ENCODE measurements at regions not wholly inside any gene's neighbourhood (a gene's known extent, or its start where the extent isn't known, plus 50 kb on each side); places are given as distances from the start of the nearest gene placed in this dataset.
A peak's percentile ranks its signal among the peaks of the same experiment; 100 is the strongest.
"Not testable (repeated sequence)": the region's sequence is repeated elsewhere in the genome, so short reads cannot be mapped to it uniquely, and the experiment has no call there.

DNA sequence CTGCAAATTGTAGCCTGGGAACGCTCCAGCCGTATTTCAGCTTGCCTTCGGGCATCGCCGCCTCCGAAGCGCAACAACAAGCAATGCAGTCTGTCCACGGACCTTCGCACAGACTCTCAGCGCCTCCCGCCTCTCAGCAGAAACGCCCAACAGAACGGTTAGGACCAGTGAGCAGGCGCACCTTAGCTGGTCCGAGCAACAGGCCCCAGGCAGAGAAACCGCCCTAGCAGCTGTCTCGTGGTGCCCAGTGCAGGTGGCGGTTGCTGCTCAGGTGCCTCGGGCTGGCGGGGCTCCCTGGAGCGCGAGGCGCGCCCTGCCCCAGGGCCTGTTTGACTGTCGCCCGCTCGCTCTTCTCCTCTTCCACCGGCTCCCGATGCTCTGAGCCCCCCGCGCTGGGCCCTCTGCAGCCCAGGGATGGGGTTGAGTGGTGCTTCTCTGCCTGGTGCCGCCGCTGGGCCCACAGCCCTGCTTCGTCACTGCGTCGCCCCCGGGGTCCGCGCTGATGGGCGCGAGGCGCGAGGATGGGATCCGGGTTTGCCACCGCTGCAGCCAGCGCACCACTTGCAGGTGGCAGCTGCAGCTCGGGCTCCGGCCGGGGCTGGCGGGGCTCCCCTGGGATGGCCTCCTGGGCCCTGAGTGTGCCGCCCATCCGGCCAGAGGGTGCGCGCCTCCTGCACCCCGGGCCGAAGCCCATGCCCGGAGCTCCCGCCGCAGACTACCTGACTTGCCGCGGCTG is 268.4 kb upstream of the FRG2C start:
- intact Hi-C loops (cut with DNase I) = no loop called here
- ATAC-seq = no peak
- no peak overlapping the region for H3K27ac ChIP-seq
- H3K27me3 ChIP-seq = no peaks in the 10 kb centered on the region
- no peak for DNase-seq
- H3K9me3 ChIP-seq = no peaks in the 10 kb centered on the region
- TF ChIP-seq POLR2A (IDR thresholded peaks at IDR 0.05) = no peak
- TF ChIP-seq, protein P1, sequence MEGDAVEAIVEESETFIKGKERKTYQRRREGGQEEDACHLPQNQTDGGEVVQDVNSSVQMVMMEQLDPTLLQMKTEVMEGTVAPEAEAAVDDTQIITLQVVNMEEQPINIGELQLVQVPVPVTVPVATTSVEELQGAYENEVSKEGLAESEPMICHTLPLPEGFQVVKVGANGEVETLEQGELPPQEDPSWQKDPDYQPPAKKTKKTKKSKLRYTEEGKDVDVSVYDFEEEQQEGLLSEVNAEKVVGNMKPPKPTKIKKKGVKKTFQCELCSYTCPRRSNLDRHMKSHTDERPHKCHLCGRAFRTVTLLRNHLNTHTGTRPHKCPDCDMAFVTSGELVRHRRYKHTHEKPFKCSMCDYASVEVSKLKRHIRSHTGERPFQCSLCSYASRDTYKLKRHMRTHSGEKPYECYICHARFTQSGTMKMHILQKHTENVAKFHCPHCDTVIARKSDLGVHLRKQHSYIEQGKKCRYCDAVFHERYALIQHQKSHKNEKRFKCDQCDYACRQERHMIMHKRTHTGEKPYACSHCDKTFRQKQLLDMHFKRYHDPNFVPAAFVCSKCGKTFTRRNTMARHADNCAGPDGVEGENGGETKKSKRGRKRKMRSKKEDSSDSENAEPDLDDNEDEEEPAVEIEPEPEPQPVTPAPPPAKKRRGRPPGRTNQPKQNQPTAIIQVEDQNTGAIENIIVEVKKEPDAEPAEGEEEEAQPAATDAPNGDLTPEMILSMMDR (IDR thresholded peaks at IDR 0.05) = no peak
- peak overlapping the region in 1 of 3 donors; percentile 10 for H3K4me3 ChIP-seq
- WGBS (ENCODE audit: insufficient coverage, low coverage, low lambda C conversion rate, missing lambda C conversion rate) = 53% methylated on average over 4 of the region's 61 CpGs
- H3K36me3 ChIP-seq = no peaks in the 10 kb centered on the region
- no peaks in the 10 kb centered on the region for H3K4me1 ChIP-seq

DNA sequence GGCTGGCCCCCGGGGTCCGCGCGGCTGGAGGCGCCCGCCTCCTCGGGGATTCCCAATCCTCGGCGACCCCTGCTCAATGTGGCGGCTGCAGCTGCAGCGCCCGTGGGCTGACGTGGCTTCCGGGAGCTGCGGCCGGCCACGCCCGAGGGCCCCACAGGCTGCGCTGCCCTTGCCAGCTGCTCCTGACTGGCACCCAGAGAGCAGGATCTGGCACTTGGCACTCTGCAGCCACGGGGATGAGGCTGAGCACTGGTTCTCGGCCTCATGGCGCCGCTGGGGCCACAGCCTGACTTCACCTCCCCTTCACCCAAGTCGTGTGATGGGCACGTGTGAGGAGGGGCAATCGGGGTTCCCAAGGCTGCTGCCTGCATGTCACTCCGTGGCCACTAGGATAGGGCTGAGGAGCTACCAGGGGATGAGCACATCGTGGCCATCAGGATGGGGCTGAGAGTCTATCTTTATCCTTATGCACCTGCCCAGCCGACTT is 267.8 kb upstream of the FRG2C start:
- no peaks in the 10 kb centered on the region for H3K9me3 ChIP-seq
- no peaks in the 10 kb centered on the region for H3K36me3 ChIP-seq
- intact Hi-C loops (cut with DNase I) = no loop called here
- no peak for DNase-seq
- no peak overlapping the region for H3K27ac ChIP-seq
- WGBS (ENCODE audit: insufficient coverage, low coverage, low lambda C conversion rate, missing lambda C conversion rate) = no CpG with 5 or more reads among the region's 29 CpGs
- TF ChIP-seq, protein P1 (IDR thresholded peaks at IDR 0.05) = no peak
- TF ChIP-seq POLR2A (IDR thresholded peaks at IDR 0.05) = no peak
- no peaks in the 10 kb centered on the region for H3K27me3 ChIP-seq
- H3K4me1 ChIP-seq = no peaks in the 10 kb centered on the region
- H3K4me3 ChIP-seq = peak overlapping the region in 1 of 3 donors; percentile 10
- no peak for ATAC-seq

DNA sequence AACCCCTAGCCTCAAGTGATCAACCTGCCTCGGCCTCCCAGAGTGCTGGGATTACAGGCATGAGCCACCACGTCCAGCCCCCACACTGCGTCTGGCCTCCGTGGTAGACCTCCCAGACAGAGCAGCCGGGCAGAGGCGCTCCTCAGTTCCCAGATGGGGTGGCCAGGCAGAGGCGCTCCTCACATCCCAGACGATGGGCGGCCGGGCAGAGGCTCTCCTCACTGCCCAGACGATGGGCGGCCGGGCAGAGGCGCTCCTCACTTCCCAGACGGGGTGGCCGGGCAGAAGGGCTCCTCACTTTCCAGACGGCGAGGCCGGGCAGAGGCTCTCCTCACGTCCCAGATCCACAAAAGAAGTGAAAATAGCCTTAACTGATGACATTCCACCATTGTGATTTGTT is 266.6 kb upstream of the FRG2C start:
- 42% methylated on average over 2 of the region's 20 CpGs for WGBS (ENCODE audit: insufficient coverage, low coverage, low lambda C conversion rate, missing lambda C conversion rate)
- H3K4me3 ChIP-seq; H3K4me1 ChIP-seq; H3K36me3 ChIP-seq; H3K27me3 ChIP-seq; intact Hi-C loops (cut with DNase I); ATAC-seq; H3K27ac ChIP-seq; DNase-seq; H3K9me3 ChIP-seq: not testable (repeated sequence)

DNA sequence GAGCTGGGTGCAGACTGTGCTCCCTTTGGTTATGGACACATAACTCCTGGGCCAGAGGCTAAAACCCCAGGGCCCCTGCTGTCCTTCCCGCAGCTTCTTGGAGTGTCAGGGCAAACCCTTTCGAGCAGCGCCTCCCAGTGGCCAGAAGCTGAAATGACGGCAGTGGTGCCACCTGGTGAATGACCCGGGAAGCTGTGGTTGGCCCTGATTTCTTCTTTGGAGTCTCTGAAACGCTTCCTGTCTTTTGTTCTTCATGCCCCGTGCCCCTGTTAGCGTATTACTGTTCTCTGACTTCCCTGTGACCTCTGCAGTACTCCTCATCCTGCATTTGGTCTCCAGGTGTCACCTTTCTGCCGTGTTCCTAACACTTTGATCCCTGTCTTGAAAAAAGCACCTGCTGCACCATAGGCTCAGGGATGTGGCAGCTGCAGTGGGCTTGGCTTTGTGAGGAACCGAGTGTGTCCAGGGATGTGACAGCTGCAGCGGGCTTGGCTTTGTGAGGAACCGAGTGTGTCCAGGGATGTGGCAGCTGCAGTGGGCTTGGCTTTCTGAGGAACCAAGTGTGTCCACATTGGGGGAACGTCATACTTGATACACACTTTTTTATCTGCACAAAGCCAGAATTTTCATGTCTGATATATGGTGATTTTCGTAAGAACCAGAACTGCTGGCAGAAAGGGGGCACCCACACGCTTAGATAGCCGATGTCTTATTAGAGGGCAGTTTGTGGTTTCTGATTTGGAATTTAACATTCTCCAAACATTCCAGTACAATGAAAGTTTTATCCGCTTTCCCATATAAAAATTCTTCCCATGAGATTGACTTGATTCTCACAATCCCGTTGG is 241.8 kb upstream of the FRG2C start:
- DNase-seq; H3K4me1 ChIP-seq; intact Hi-C loops (cut with DNase I); ATAC-seq; H3K27ac ChIP-seq; H3K27me3 ChIP-seq; H3K36me3 ChIP-seq; H3K4me3 ChIP-seq; H3K9me3 ChIP-seq: not testable (repeated sequence)
- 63% methylated on average over 15 of the region's 18 CpGs for WGBS (ENCODE audit: insufficient coverage, low coverage, low lambda C conversion rate, missing lambda C conversion rate)
- TF ChIP-seq, protein P1 (IDR thresholded peaks at IDR 0.05) = peak; percentile 55 to 66 (median 59)

DNA sequence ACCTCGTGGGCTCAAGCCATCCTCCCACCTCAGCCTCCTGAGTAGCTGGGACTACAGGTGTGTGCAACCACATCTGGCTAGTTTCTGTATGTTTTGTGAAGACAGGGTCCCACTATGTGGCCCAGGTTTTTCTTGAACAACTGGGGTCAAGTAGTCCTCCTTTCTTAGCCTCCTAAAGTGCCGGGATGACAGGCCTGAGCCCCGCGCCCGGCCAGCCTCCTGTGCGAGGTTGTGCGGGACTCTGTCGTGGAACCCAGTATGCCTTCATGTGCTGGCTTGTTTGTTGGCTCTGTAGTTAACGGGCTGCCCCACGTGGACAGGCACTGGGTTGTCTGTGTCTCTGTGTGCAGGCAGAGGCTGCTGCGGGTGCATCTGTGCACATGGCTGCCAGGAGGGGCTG is 238.7 kb upstream of the FRG2C start:
- H3K9me3 ChIP-seq; intact Hi-C loops (cut with DNase I); DNase-seq; ATAC-seq; H3K4me3 ChIP-seq; H3K27ac ChIP-seq; H3K4me1 ChIP-seq; H3K27me3 ChIP-seq; H3K36me3 ChIP-seq: not testable (repeated sequence)
- WGBS (ENCODE audit: insufficient coverage, low coverage, low lambda C conversion rate, missing lambda C conversion rate) = 94% methylated on average over 3 of the region's 11 CpGs

DNA sequence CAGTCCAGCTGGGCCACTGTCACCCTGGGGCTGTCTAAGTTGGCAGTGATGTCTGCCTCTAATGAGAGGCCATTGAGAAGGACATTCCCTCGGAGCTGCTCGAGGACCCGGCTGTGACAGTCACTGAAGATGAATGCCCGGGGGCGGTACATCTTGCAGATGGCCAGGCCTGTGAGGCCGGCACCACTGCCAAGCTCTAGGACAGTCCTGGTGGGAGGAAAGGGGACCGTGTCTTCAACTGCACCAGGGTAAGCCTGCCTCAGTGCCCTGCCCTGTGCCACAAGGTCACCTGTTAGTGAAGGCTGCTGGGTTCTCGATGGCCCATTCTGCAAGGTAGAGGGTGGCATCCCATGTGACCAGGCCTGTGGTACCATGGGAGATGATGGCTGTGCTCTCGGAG is 236.6 kb upstream of the FRG2C start:
- WGBS (ENCODE audit: insufficient coverage, low coverage, low lambda C conversion rate, missing lambda C conversion rate) = no CpG with 5 or more reads among the region's 9 CpGs
- H3K27me3 ChIP-seq; ATAC-seq; intact Hi-C loops (cut with DNase I); H3K36me3 ChIP-seq; H3K4me1 ChIP-seq; DNase-seq; H3K27ac ChIP-seq; H3K9me3 ChIP-seq; H3K4me3 ChIP-seq: not testable (repeated sequence)

DNA sequence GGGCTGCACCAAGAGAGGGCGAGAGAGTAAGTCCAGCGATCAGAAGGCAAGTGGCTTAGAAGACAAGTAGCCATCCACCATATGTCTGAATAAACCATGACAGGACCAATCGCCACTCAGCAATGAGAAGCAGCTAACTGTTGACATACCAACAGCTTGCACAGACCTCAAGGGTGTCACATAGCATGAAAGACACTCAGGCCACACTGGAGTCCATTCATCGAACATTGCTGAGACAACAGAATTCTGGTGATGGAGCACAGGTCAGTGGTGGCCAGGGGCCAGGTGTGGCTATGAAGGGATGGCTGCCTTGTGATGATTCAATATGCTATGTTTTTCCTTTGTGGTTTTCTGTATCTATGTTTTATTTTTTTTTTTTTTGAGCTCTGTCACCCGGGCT is 236.2 kb upstream of the FRG2C start:
- WGBS (ENCODE audit: insufficient coverage, low coverage, low lambda C conversion rate, missing lambda C conversion rate) = 85% methylated on average over 2 of the region's 5 CpGs
- not testable (repeated sequence) for H3K27ac ChIP-seq, ATAC-seq

More for the DNA sequence above, 236.2 kb upstream of the FRG2C start:
- H3K4me1 ChIP-seq; DNase-seq; H3K4me3 ChIP-seq; H3K27me3 ChIP-seq; intact Hi-C loops (cut with DNase I); H3K36me3 ChIP-seq; H3K9me3 ChIP-seq: not testable (repeated sequence)

All from right lobe of liver (tissue), 6 donors.